Colonic mucosa (tissue), 4 donors: ENCODE measurements at regions not wholly inside any gene's neighbourhood (a gene's known extent, or its start where the extent isn't known, plus 50 kb on each side); places are given as distances from the start of the nearest gene placed in this dataset.

ENCODE experiments used
- DNase-seq: peaks from one replicate; pipeline ENCODE4 v3.0.0-alpha.2; 2020
- H3K27ac ChIP-seq: fragments of 200-600 bp; one replicate; pipeline ENCODE4 v1.8.0; 2021
- H3K27me3 ChIP-seq: fragments of 200-600 bp; one replicate; pipeline ENCODE4 v1.8.0; 2021
- H3K36me3 ChIP-seq: fragments of 200-600 bp; one replicate; pipeline ENCODE4 v1.8.0; 2021
- H3K4me1 ChIP-seq: fragments of 200-600 bp; one replicate; pipeline ENCODE4 v1.8.0; 2021; ENCODE audit warnings: mild to moderate bottlenecking
- H3K4me3 ChIP-seq: fragments of 200-600 bp; one replicate; pipeline ENCODE4 v1.8.0; 2021
- H3K9ac ChIP-seq, 2 donors: one replicate each; pipeline ENCODE4 v1.7.0; 2013; ENCODE audit warnings: control low read depth in 2 of 2, low read depth in 2 of 2, low read length in 2 of 2
- H3K9me3 ChIP-seq: fragments of 200-600 bp; one replicate; pipeline ENCODE4 v1.8.0; 2021
- intact Hi-C: fragments of 100-400 bp; cut with DNase I; formaldehyde crosslinking; loops from one replicate; pipeline ENCODE4 v1.14.1; 2022
- TF ChIP-seq, protein P1 (sequence below): fragments of 200-600 bp; IDR thresholded peaks from one replicate; pipeline ENCODE4 v1.8.0; 2022; ENCODE audit warnings: antibody characterized with exemption, mild to moderate bottlenecking
- donor health status: healthy.
- donor health status: DM: no; HTN: no; CAD: no.
- donor health status: DM: no; HTN: no; CAD: no.

DNA sequence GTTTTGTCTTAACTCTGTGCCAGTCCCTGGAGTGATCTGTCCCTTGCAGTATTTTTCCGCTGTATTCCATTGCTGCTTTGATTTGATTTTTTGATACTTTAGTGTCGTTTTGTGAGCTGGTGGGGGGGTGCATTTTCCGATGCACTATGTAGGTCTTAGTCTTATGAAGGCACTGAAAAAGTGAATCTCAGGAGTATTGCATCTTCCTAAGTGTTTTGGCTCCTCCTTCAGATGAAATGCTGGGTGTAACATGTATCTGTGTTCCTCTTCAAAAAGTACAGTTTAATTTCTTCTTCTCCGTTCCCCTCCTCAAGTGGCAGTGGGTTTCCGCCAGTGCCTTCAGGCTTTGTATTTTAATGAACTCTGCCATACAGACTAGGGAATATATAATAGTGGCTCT is 580.7 kb upstream of the GJE1 start:
- H3K9ac ChIP-seq, result no peak overlapping the region
- H3K9me3 ChIP-seq, result no peaks in the 10 kb centered on the region
- no peak overlapping the region for H3K27ac ChIP-seq
- no peaks in the 10 kb centered on the region for H3K36me3 ChIP-seq
- no peaks in the 10 kb centered on the region for H3K4me1 ChIP-seq
- DNase-seq, result no peak
- H3K4me3 ChIP-seq, result no peak overlapping the region
- no peaks in the 10 kb centered on the region for H3K27me3 ChIP-seq
- intact Hi-C loops, result no loop called here
- TF ChIP-seq, protein P1, sequence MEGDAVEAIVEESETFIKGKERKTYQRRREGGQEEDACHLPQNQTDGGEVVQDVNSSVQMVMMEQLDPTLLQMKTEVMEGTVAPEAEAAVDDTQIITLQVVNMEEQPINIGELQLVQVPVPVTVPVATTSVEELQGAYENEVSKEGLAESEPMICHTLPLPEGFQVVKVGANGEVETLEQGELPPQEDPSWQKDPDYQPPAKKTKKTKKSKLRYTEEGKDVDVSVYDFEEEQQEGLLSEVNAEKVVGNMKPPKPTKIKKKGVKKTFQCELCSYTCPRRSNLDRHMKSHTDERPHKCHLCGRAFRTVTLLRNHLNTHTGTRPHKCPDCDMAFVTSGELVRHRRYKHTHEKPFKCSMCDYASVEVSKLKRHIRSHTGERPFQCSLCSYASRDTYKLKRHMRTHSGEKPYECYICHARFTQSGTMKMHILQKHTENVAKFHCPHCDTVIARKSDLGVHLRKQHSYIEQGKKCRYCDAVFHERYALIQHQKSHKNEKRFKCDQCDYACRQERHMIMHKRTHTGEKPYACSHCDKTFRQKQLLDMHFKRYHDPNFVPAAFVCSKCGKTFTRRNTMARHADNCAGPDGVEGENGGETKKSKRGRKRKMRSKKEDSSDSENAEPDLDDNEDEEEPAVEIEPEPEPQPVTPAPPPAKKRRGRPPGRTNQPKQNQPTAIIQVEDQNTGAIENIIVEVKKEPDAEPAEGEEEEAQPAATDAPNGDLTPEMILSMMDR, result no peak

DNA sequence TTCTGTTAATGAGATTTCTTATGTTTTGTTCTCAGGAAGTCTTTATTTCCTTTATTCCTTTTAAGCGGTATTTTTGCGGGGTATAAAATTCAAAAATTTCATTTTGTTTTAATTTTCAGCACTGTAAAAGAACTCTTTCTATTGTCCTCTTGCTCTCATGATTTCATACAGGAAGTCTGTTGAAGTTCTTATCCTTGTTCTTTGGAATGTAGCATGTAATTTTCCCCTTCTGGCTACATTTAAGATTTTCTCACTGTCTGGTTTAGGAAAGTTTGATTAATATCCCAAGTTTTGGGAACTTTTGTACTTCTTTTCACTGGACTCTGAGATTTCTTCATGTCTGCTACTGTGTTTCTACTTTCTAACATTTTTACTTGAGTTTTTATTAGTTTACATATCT is 581.4 kb upstream of the GJE1 start:
- Histone ChIP-seq H3K9me3 (no peaks in the 10 kb centered on the region), H3K27ac (no peak overlapping the region), H3K4me1 (no peaks in the 10 kb centered on the region), H3K36me3 (no peaks in the 10 kb centered on the region), H3K27me3 (no peaks in the 10 kb centered on the region), H3K4me3 (no peak overlapping the region), H3K9ac (no peak overlapping the region)
- TF ChIP-seq, protein P1, result no peak
- intact Hi-C loops, result no loop called here
- DNase-seq, result no peak

DNA sequence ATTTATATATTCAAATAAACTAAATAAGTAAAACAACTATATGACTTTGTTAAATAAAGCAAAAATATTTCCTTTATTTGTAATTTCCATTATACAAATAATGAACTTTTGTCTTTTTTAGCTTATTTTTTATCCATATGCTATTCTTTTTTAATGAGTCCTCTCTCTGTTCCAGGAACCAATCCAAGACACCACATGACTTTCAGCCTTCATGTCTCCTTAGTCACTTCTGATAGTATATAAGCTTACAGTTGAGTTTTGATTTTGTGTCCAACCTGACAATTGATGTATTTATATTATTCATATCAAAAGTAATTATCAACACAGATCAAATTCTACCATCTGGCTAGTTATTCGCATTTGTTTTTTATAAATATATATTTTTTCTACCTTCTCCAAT is 582.3 kb upstream of the GJE1 start:
- DNase-seq, result no peak
- Histone ChIP-seq H3K27ac (no peak overlapping the region), H3K36me3 (no peaks in the 10 kb centered on the region), H3K4me3 (no peak overlapping the region), H3K9ac (no peak overlapping the region), H3K27me3 (no peaks in the 10 kb centered on the region), H3K4me1 (no peaks in the 10 kb centered on the region), H3K9me3 (no peaks in the 10 kb centered on the region)
- TF ChIP-seq, protein P1, result no peak
- intact Hi-C loops, result no loop called here

DNA sequence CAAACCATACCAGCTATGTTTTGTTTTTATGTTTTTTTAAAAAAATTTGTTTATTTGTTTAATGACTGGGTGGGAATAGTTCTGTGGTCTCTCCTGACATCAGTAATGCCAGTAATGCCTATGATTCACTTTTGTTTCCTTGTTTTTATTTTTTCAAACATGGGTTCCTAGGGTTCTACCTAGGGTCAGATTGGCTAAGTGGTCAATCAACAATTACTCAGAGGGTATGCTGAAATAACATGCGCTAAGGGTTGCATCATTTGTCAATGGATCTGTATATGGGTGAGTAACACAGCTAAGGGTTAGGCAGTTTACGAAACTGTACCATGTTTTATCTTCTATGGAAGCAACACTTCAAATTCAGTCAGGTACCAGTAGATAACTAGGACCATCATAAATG is 583.8 kb upstream of the GJE1 start:
- no peak overlapping the region for H3K9ac ChIP-seq
- TF ChIP-seq, protein P1, result no peak
- intact Hi-C loops, result no loop called here

DNA sequence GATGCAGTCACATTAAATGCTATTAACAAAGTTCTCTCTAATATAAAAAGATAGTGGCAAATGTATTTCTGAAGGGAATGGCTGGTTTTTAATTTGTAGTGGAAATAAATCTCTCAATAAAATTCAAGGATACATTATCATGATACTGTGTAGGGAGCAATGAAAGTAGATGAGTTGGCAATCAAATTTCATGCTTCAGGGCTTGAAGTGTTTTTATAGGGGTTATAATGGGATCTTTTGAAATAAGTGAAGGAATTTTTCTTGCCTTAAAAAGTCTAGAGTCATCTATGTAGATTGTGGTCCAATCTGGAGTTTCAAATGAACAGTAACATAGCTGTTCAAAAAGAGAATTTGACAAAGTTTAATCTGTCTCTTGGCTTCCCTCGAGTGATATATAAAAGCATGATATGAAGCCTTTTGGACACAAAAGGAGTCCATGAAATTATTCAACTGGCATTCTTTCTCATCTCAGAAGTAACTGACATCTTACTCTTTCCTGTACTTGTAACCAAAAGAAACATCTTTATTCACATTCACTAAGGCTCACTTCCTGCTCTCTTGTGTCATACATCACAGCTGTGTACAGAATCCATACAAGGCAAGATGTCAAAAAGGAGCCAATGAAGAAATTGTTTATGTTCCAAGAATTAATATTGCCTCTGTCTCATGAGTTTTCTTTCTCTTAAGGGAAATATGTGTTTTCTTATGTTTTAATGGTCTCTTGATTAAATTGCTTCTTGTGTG is 591.0 kb upstream of the GJE1 start:
- Histone ChIP-seq H3K9ac (no peak overlapping the region), H3K9me3 (no peaks in the 10 kb centered on the region), H3K27me3 (no peaks in the 10 kb centered on the region), H3K36me3 (no peaks in the 10 kb centered on the region), H3K4me3 (no peak overlapping the region), H3K27ac (no peak overlapping the region), H3K4me1 (no peaks in the 10 kb centered on the region)
- no peak for DNase-seq
- intact Hi-C loops, result no loop called here
- TF ChIP-seq, protein P1, result no peak

More for the DNA sequence above, 583.8 kb upstream of the GJE1 start:
- Histone ChIP-seq H3K4me3 (no peak overlapping the region), H3K27ac (no peak overlapping the region), H3K36me3 (no peaks in the 10 kb centered on the region), H3K9me3 (no peaks in the 10 kb centered on the region), H3K4me1 (no peaks in the 10 kb centered on the region), H3K27me3 (no peaks in the 10 kb centered on the region)
- no peak for DNase-seq
